NCI-H748 (cell line): ENCODE measurements at regions not wholly inside any gene's neighbourhood (a gene's known extent, or its start where the extent isn't known, plus 50 kb on each side); places are given as distances from the start of the nearest gene placed in this dataset.

Experiments used
- DNase-seq: peaks from one replicate; lab custom pipeline; 2025; ENCODE audit not compliant: unreplicated experiment; lab: John Stamatoyannopoulos, UW

DNA sequence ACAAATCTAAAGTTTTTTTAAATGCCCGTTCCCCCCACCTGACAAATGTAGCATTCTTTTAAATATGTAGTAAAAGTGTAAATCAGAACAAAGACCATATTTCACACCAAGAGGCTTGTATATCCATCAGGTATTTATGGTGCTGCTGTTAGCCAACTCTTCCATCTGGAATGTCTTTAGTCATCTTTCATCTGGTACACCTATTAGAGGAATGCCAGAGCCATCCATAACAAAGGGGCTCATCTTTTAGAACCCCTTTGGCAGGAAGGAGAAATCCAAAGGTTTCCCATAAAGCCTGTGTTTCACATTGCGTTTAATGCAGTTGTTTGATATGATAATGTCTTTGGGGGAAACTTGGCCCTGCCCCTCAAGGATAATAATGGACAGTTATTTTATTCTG lies 79.3 kb upstream of the C1orf87 start:
- no peak for DNase-seq

DNA sequence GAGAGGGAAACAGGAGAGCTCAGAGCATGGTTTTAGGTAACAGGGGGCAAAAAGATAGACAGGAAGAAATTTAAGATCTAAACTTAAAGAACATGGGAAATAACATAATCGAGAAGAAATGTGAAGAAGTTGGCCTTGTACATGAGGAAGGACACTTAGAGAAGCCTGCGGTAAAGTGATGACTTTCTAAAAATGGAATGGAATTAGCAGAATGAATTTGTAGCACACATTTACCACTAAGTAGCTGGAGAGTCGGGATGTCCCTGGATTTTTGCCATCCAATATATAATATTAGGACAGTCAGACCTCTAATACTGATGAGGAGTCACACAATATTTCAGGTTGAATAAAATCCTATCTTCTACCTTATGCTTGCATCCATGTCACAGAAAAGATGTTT lies 77.7 kb upstream of the C1orf87 start:
- no peak for DNase-seq

DNA sequence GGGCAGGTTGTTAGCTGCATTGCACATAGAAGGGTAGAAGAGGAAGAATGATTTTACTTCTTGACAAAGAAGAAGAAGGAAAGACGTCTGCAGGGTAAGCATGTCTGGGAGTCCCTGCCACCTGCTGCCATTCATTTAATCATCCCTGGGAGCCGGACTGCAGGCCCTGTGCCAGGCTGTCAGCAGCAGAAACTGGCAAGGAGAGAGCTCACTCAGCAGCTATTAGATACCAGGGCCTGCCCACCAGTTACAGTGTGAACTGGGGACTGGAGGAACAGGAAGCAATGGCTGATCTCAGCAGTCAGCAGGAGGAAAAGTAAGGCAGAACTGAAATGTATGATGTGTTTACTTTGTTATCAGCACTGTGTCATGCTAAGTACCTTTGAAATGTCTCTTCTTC lies 75.7 kb upstream of the C1orf87 start:
- no peak for DNase-seq

DNA sequence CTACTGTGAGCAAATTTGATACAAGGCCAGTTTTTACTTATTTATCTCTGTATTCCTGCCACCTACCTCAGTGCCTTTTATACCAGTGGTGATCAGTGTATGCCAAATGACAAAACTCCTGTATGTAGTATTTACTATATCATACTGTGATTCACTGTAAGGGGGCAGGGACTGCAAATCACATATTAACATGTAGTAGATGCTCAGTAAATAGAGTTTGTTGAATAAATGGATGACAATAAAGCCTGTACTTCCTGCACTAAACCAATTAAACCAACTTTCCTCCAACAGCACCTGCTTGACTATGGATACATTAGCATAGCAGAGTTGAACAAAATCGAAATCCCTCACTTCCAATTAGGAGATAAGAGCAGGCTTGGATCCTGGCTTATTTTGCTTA lies 73.3 kb upstream of the C1orf87 start:
- no peak for DNase-seq

DNA sequence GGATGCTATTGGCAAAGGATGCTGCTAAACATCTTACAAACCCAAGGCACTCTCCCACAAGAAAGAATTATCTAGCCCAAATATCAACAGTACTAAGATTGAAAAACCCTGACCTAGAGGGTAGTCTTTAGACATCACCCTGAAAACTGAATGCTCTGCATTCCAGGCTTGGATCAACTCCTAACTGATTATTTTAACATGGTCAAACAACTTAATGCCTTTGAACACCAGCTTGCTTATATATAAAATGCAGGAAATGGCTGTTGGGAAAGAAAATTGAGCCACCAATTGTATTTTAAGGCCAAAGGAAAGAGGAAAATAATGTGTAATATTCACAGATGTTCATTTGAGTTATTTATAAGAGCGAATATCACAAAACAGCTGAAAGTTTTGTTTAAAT lies 72.2 kb upstream of the C1orf87 start:
- DNase-seq: no peak

DNA sequence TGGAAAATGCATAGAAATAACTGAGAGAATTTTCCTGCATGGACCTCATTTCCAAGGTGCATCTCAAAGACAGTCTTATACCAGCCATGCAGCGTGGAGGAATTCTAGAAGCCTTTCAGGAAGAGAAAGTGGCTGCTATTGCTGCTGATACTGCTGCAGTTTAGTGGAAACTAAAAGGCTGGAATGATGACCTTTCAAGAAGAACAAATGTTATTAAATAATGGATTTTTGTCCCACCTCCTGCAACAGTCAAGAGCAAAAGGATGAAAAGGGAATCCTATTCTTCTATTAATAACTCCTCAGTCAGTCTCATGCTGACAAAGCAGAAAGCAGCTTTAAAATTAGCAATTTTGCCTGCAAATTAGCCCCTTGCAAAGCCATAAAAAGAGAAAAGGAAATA lies 68.2 kb upstream of the C1orf87 start:
- DNase-seq: no peak

DNA sequence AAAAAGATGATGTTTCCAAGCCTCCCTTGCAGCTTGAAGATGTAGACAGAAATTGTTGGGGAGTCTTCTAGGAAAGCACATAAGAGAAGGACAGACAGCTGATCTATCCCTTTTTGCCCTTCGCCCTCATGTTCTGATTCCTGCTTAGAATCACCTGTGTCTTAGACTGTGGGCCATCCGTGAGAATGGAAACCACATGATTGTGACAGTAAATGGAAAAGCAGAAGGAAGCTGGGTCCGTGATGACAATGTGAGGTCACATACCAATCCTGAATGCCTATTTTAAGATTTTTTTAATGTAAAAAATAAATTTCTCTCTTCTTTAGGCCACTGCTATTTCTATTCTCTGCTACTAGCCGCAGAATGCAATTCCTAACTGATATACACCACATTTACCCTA lies 67.7 kb upstream of the C1orf87 start:
- DNase-seq: no peak

DNA sequence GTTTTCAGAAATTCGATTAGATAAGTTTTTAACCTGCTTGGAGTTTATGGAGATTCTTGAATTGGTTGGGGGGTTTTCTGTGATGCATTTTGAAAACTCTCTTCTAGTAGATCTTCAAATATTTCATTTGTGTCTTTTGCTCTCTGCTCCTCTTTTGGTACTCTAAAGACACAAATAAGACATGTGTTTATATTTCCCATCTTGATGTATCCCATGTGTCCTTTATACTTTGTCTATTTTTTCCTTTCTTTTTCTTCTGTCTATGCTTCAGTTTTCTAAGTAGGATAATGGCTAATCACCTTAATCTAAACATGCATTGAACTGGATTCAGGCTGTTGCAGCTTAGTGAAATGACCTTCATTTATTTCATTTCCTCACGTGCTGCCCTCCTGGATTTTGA lies 63.8 kb upstream of the C1orf87 start:
- no peak for DNase-seq

DNA sequence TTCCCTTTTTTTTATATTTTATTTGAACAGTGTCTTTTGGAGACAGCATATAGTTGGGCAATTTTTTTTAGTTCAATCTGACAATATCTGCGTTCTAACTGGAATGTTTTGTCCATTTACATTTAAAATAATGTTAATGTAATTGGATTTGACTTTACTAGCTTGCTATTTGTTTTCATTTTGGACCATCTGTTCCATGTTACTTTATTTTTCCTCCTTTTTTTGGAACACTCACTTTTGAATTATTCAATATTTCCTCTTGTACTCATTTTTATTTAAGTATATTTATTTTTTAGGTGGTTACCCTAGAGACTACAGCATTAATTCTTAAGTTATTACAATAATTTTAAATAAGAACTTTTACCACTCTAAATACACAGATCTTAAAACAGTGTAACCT lies 62.8 kb upstream of the C1orf87 start:
- no peak for DNase-seq

DNA sequence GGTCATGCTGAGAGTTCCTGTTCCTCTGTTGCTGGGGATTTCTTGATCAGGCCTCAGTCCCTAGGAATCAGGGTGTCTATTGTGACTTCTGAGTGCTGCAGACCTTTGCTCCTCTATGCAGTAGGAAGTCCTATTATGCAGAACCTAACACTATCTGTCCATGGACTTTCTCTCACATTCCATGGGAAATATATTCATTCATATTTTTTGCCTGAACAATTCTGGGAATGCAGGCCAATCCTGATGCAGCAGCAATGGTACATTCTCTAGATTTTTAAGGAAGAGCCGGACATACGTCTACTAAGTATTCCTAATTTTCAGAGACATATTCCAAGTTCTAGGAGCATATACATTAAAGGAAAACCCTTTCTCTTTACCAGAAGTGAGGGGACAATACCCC lies 61.1 kb upstream of the C1orf87 start:
- DNase-seq: no peak

DNA sequence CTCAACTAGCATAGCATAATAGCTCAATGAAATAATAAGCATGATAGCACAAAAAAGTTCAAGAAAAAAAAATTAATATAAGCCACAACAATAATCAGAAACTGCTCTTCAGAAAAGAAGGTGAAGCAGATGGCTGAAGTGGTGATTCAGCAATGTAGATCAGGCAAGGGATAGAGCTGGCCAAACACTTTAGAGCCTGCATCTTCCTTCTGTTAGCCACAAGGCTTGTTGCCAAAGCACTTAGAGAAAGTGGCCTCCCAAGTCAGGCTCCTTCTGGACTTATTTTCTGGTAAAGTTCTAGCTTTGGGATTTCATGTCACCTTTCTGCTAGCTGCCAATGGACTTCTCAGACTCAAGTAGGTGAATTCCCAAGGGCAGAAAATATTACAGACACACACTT lies 60.3 kb upstream of the C1orf87 start:
- no peak for DNase-seq

DNA sequence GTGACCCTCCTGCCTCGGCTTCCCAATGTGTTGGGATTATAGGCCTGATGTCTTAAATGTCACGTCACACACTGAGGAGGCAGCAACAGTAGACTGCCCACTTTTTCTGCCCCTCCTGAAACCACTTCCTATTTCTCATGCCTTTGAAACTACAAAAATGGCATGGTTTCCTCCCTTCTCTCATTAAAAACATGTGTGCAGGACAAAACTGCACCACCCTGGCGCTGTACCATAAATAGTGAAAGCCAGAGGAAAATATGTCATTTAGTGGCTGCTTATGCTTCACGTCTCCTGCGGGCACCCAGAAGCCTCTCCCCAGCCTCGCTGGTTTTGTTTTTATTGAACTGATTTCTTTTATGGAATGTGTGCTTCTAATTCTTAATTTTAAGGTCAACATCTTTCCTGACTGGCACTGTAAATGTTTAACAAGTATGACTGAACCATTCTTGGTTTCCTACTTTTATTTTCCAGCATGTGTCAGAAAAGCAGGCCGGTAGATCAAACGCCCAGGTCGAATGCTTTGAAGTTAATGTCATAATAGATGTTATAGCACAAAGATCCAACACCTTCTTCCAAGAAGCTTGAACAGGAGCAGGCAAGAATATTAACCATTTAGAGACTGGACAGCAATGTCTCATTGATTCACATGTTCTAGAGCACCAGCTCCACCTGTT lies 59.6 kb upstream of the C1orf87 start:
- DNase-seq: no peak

DNA sequence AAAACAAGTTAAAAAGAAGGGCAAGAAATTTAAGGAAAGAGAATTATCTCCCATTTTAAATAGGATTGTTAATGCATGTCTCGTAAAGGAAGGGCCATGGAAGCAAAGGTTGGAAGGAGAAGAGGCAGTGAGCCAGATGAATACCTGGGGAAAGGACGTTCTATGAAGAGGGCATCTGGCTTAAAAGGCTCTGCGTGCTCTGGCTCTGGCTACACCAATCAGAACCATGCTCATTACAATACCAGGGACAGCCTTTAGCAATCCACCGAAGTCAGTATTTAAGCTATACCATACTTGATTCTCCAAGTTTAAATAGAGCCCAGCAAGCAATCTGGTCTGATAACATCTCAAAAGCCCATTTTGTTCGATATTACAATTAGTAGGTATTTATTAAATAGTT lies 58.5 kb upstream of the C1orf87 start:
- no peak for DNase-seq

DNA sequence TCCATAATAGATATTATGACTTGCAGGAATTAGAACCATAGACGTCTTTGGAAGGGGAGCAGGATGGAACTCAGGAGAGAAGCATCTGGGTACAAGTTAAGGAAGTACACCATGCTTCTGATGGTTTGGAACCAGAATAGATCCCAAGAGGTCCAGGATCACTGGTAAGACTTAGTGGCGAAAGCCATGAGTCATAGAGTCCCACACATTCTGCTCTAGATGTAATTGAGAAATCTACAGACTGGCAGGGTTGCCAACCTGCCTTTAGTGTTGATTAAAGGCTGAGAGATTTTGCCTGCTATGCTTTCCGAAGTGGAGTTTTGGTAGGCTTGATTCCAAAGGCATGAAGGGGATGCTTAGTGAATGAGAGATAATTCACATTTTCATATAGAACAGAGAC lies 57.1 kb upstream of the C1orf87 start:
- DNase-seq: no peak

DNA sequence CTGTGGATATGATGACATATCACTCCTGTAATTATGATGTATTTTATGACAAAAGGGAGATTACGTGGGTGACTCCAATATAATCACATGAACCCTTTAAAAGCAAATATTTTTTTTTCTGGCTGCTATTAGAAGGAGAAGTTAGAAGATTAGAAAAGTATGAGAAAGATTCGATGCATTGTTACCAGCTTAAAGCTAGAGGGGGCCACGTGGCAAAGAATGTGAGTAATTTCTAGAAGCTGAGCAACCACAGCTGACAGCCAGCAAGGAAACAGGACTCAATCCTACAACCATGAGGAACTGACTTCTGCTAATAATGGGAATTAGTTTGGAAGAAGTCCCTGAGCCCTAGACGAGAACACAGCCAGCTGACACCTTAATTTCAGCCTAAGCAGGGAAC lies 56.3 kb upstream of the C1orf87 start:
- DNase-seq: no peak

DNA sequence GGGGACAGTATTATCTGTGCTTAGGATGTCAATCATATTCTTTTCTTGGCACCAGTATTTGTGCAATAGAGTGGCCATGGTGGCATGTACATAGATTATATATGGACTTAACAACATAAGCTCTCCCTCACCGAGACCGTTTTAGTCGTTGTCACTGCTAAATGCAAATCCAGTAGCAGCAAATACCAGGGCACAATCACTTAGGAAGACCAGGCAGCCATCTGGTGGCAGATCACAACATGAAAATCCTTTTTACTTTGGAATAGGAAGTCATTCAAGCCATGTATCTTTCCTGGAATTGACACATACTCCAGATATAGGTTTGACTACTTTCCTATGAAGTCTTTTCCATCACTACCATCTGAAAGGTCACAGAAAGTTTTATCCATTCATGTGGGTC lies 53.2 kb upstream of the C1orf87 start:
- DNase-seq: peak; percentile 26
